HL-60 (cell line): ENCODE measurements at regions not wholly inside any gene's neighbourhood (a gene's known extent, or its start where the extent isn't known, plus 50 kb on each side); places are given as distances from the start of the nearest gene placed in this dataset.

Experiments used
- GABPA ChIP-seq: IDR thresholded peaks from 2 replicates; pipeline ENCODE4 v1.6.1; 2012; ENCODE audit warnings: low read depth
- POLR2AphosphoS5 ChIP-seq: IDR thresholded peaks from 2 replicates; pipeline ENCODE4 v1.6.1; 2012; ENCODE audit warnings: low read depth
- SPI1 ChIP-seq: IDR thresholded peaks from 2 replicates; pipeline ENCODE4 v1.6.1; 2012; ENCODE audit warnings: low read depth, mild to moderate bottlenecking, borderline replicate concordance
- TF ChIP-seq, protein P1 (sequence below): IDR thresholded peaks from one replicate; pipeline ENCODE4 v1.5.1; 2011; ENCODE audit warnings: low read length, control low read depth, inconsistent platforms; ENCODE audit not compliant: insufficient read depth
- TF ChIP-seq, protein P2 (sequence below): IDR thresholded peaks from 2 replicates; pipeline ENCODE4 v1.6.1; 2012; ENCODE audit warnings: low read depth; ENCODE audit not compliant: insufficient replicate concordance

DNA sequence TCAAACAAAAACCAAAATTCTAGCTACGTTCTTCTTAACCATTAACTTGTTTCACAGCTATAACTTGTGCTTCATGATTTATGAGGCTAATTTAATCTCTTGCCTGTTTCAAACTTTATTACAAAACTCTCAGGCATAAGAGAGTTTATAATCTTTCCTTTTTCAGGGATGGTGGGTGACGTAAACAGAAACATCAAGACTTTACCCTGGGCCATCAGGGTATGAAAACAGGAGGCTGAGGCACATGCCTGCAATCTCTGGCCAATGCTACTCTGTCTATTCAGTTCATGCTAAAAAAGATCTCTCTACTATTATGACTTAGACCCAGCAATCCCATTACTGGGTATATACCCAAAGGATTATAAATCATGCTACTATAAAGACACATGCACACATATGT is 55.9 kb upstream of the VWC2 start:
- TF ChIP-seq, protein P1, sequence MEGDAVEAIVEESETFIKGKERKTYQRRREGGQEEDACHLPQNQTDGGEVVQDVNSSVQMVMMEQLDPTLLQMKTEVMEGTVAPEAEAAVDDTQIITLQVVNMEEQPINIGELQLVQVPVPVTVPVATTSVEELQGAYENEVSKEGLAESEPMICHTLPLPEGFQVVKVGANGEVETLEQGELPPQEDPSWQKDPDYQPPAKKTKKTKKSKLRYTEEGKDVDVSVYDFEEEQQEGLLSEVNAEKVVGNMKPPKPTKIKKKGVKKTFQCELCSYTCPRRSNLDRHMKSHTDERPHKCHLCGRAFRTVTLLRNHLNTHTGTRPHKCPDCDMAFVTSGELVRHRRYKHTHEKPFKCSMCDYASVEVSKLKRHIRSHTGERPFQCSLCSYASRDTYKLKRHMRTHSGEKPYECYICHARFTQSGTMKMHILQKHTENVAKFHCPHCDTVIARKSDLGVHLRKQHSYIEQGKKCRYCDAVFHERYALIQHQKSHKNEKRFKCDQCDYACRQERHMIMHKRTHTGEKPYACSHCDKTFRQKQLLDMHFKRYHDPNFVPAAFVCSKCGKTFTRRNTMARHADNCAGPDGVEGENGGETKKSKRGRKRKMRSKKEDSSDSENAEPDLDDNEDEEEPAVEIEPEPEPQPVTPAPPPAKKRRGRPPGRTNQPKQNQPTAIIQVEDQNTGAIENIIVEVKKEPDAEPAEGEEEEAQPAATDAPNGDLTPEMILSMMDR, result no peak
- no peak for TF ChIP-seq POLR2AphosphoS5
- no peak for TF ChIP-seq GABPA
- TF ChIP-seq, protein P2, sequence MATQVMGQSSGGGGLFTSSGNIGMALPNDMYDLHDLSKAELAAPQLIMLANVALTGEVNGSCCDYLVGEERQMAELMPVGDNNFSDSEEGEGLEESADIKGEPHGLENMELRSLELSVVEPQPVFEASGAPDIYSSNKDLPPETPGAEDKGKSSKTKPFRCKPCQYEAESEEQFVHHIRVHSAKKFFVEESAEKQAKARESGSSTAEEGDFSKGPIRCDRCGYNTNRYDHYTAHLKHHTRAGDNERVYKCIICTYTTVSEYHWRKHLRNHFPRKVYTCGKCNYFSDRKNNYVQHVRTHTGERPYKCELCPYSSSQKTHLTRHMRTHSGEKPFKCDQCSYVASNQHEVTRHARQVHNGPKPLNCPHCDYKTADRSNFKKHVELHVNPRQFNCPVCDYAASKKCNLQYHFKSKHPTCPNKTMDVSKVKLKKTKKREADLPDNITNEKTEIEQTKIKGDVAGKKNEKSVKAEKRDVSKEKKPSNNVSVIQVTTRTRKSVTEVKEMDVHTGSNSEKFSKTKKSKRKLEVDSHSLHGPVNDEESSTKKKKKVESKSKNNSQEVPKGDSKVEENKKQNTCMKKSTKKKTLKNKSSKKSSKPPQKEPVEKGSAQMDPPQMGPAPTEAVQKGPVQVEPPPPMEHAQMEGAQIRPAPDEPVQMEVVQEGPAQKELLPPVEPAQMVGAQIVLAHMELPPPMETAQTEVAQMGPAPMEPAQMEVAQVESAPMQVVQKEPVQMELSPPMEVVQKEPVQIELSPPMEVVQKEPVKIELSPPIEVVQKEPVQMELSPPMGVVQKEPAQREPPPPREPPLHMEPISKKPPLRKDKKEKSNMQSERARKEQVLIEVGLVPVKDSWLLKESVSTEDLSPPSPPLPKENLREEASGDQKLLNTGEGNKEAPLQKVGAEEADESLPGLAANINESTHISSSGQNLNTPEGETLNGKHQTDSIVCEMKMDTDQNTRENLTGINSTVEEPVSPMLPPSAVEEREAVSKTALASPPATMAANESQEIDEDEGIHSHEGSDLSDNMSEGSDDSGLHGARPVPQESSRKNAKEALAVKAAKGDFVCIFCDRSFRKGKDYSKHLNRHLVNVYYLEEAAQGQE, result no peak
- TF ChIP-seq SPI1, result no peak
